IMR-90 (cell line): ENCODE measurements at regions not wholly inside any gene's neighbourhood (a gene's known extent, or its start where the extent isn't known, plus 50 kb on each side); places are given as distances from the start of the nearest gene placed in this dataset.

ENCODE experiments used
- ATAC-seq: fragments of 200-7000 bp; cut with Tn5 transposase; 2 replicates; pipeline ENCODE4 v1.9.1; 2020; ENCODE audit warnings: low read depth, mild to moderate bottlenecking, moderate library complexity
- BruUV-seq: library from RNA; stranded (reverse); fragments of 400-500 nt; replicated peaks from 2 replicates; lab custom pipeline; 2021; lab: Mats Ljungman, UMichigan
- CTCF ChIA-PET: fragments of 300-600 bp; formaldehyde crosslinking; extraction: SDS; loops from one replicate; lab custom pipeline; 2021; ENCODE audit warnings: antibody characterized with exemption; lab: Yijun Ruan, JAX
- POLR2A ChIA-PET: fragments of 300-600 bp; sonication (Branson Sonifier 250); formaldehyde crosslinking; loops from one replicate; lab custom pipeline; 2022; ENCODE audit warnings: antibody characterized with exemption; ENCODE audit not compliant: unreplicated experiment; lab: Charles Lee
- DNase-seq: peaks from one replicate; pipeline ENCODE4 v3.0.0; 2013
- H2AFZ ChIP-seq: replicated peaks from 2 replicates; pipeline ENCODE3; 2013; ENCODE audit warnings: low read length, mild to moderate bottlenecking; ENCODE audit not compliant: poor library complexity
- H2AK5ac ChIP-seq: 2 replicates; pipeline ENCODE4 v1.6.1; 2013; ENCODE audit warnings: low read depth, low read length, inconsistent platforms
- H2AK9ac ChIP-seq: replicated peaks from 2 replicates; pipeline ENCODE3; 2013; ENCODE audit warnings: mild to moderate bottlenecking, low read depth, low read length, moderate library complexity; ENCODE audit not compliant: poor library complexity
- H2BK120ac ChIP-seq: 2 replicates; pipeline ENCODE4 v1.6.1; 2013; ENCODE audit warnings: low read depth, low read length, inconsistent platforms
- H2BK15ac ChIP-seq: 3 replicates; pipeline ENCODE4 v1.6.1; 2013; ENCODE audit warnings: low read depth, low read length, inconsistent platforms
- H2BK20ac ChIP-seq: 2 replicates; pipeline ENCODE4 v1.6.1; 2013; ENCODE audit warnings: low read depth, mild to moderate bottlenecking, inconsistent platforms, low read length, moderate library complexity
- H2BK5ac ChIP-seq: 2 replicates; pipeline ENCODE4 v1.6.1; 2013; ENCODE audit warnings: mild to moderate bottlenecking, low read depth, low read length, inconsistent platforms; ENCODE audit not compliant: poor library complexity, severe bottlenecking
- H3K14ac ChIP-seq: replicated peaks from 2 replicates; pipeline ENCODE4 v1.6.1; 2013; ENCODE audit warnings: low read depth, low read length, inconsistent platforms
- H3K18ac ChIP-seq: 2 replicates; pipeline ENCODE4 v1.6.1; 2013; ENCODE audit warnings: low read depth, low read length, control low read depth
- H3K23ac ChIP-seq: 2 replicates; pipeline ENCODE4 v1.6.1; 2013; ENCODE audit warnings: low read depth, low read length, inconsistent platforms
- H3K27ac ChIP-seq: 2 replicates; pipeline ENCODE4 v1.5.1; 2013; ENCODE audit warnings: mild to moderate bottlenecking, control low read depth, low read length; ENCODE audit not compliant: insufficient read depth
- H3K27me3 ChIP-seq: 2 replicates; pipeline ENCODE4 v1.6.1; 2013; ENCODE audit warnings: low read length; ENCODE audit not compliant: control insufficient read depth, insufficient read depth
- H3K36me3 ChIP-seq: 2 replicates; pipeline ENCODE4 v1.6.1; 2013; ENCODE audit warnings: low read length, mixed read lengths; ENCODE audit not compliant: control insufficient read depth, insufficient read depth
- H3K4ac ChIP-seq: 2 replicates; pipeline ENCODE4 v1.6.1; 2013; ENCODE audit warnings: low read depth, low read length, inconsistent platforms
- H3K4me1 ChIP-seq: 2 replicates; pipeline ENCODE4 v1.6.1; 2013; ENCODE audit warnings: low read length, mixed read lengths; ENCODE audit not compliant: control insufficient read depth, insufficient read depth
- H3K4me2 ChIP-seq: 2 replicates; pipeline ENCODE4 v1.6.1; 2013; ENCODE audit warnings: low read depth, mild to moderate bottlenecking, control low read depth, low read length, moderate library complexity
- H3K4me3 ChIP-seq: 2 replicates; pipeline ENCODE4 v1.5.1; 2013; ENCODE audit warnings: low read depth, mild to moderate bottlenecking, control low read depth, low read length, moderate library complexity; ENCODE audit not compliant: insufficient read depth
- H3K56ac ChIP-seq: 2 replicates; pipeline ENCODE4 v1.6.1; 2013; ENCODE audit warnings: low read length, inconsistent platforms; ENCODE audit not compliant: insufficient read depth; ENCODE audit errors: extremely low read depth
- H3K79me1 ChIP-seq, 2 experiments: 2 replicates each; pipeline ENCODE4 v1.6.1; 2013; ENCODE audit warnings: low read length in 2 of 2, inconsistent platforms in 1 of 2, low read depth in 1 of 2
- H3K9ac ChIP-seq: 2 replicates; pipeline ENCODE4 v1.6.1; 2013; ENCODE audit warnings: low read depth, low read length, control low read depth
- H3K9me1 ChIP-seq: 2 replicates; pipeline ENCODE4 v1.6.1; 2013; ENCODE audit warnings: low read length, inconsistent platforms; ENCODE audit not compliant: insufficient read depth
- H3K9me3 ChIP-seq: 2 replicates; pipeline ENCODE4 v1.6.1; 2013; ENCODE audit warnings: low read length; ENCODE audit not compliant: control insufficient read depth, insufficient read depth
- H4K20me1 ChIP-seq: 2 replicates; pipeline ENCODE4 v1.6.1; 2013; ENCODE audit warnings: low read length, inconsistent platforms; ENCODE audit not compliant: insufficient read depth
- H4K5ac ChIP-seq: 2 replicates; pipeline ENCODE4 v1.6.1; 2013; ENCODE audit warnings: mild to moderate bottlenecking, low read depth, low read length, control low read depth
- H4K8ac ChIP-seq, 2 experiments: 2 replicates each; pipeline ENCODE4 v1.6.1; 2013; ENCODE audit warnings: low read depth in 2 of 2, low read length in 2 of 2, control low read depth in 1 of 2, inconsistent platforms in 1 of 2
- H4K91ac ChIP-seq: 2 replicates; pipeline ENCODE4 v1.6.1; 2013; ENCODE audit warnings: low read depth, low read length, inconsistent platforms; ENCODE audit not compliant: insufficient read depth
- FOS ChIP-seq: fragments of 150-350 bp; IDR thresholded peaks from 2 replicates; pipeline ENCODE4 v1.6.1; 2016; ENCODE audit warnings: low read depth, low read length
- MAZ ChIP-seq: IDR thresholded peaks from 2 replicates; pipeline ENCODE4 v1.6.1; 2012; ENCODE audit warnings: low read depth, mild to moderate bottlenecking, low read length, improper control_type of control experiment, moderate library complexity, borderline replicate concordance
- SMC3 ChIP-seq: fragments of 150-350 bp; IDR thresholded peaks from 2 replicates; pipeline ENCODE4 v1.6.1; 2016; ENCODE audit warnings: low read depth, mild to moderate bottlenecking, antibody characterized with exemption, low read length, moderate library complexity
- whole genome bisulfite sequencing, 2 experiments: methylation state at CpG; one replicate each; pipeline versions ENCODE4 v1.1.5 to v1.1.7; 2013; ENCODE audit warnings: missing lambda C conversion rate in 2 of 2; ENCODE audit not compliant: insufficient read length in 1 of 2; ENCODE audit errors: extremely low coverage in 2 of 2; 5-methylcytosine and 5-hydroxymethylcytosine counted together
- dilution Hi-C: fragments of 300-500 bp; cut with HindIII; formaldehyde crosslinking; loops from one replicate; pipeline ENCODE4 v1.14.3; 2018; ENCODE audit warnings: low sequenced_read_pairs; ENCODE audit not compliant: unreplicated experiment
- in situ Hi-C: fragments of 300-500 bp; cut with MboI; formaldehyde crosslinking; loops from 3 replicates; pipeline ENCODE4 v1.14.3; 2019; ENCODE audit warnings: low sequenced_read_pairs, inconsistent platforms, mixed read lengths
- intact Hi-C: fragments of 100-400 bp; cut with micrococcal nuclease; formaldehyde crosslinking; loops from 2 replicates; pipeline ENCODE4 v1.10.0; 2022

DNA sequence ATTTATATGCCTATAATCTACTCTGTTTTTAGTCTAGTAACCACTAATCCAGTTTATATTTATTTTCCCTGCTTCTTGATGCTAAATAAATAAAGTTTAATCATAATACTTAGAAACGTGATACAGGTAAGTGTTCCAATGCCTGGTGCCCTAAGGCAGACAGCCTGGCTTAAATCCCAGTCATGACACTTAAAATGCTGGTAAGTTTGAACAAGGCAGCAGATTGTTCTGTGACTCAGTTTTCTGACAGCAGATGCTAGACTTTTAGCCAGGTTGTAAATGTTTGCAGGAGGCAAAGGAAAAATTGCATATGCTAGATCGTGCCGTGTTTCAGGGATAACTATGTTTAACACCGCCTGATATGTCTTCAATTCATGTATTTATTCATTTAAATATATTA lies 2661.6 kb downstream of the PCDH7 start:
- no peaks in the 10 kb centered on the region for H3K79me1 ChIP-seq
- TF ChIP-seq SMC3, result no peak
- no peak for TF ChIP-seq FOS
- no peak for TF ChIP-seq MAZ
- no peak overlapping the region for H3K14ac ChIP-seq
- H3K23ac ChIP-seq, result no peak overlapping the region
- DNase-seq, result no peak
- H3K18ac ChIP-seq, result no peak overlapping the region
- peaks cover 8% of the 10 kb centered on the region for H3K9me3 ChIP-seq
- in situ Hi-C loops (no loop called here), dilution Hi-C loops (no loop called here), intact Hi-C loops (no loop called here)
- POLR2A ChIA-PET, result no interaction called here
- no peaks in the 10 kb centered on the region for H3K9me1 ChIP-seq
- no peak overlapping the region for H2BK120ac ChIP-seq
- no peaks in the 10 kb centered on the region for H4K20me1 ChIP-seq
- no peak overlapping the region for H2BK15ac ChIP-seq
- no peaks in the 10 kb centered on the region for H3K36me3 ChIP-seq
- no peaks in the 10 kb centered on the region for H3K27me3 ChIP-seq
- no peaks in the 10 kb centered on the region for H3K4me1 ChIP-seq
- no peak overlapping the region for H3K56ac ChIP-seq
- no peak overlapping the region for H3K27ac ChIP-seq
- no peak overlapping the region for H2BK20ac ChIP-seq
- H4K5ac ChIP-seq, result no peak overlapping the region
- H3K4me3 ChIP-seq, result no peak overlapping the region
- no peak for ATAC-seq
- H3K4me2 ChIP-seq, result no peak overlapping the region
- H4K91ac ChIP-seq, result no peak overlapping the region
- H2AFZ ChIP-seq, result no peak overlapping the region
- H2AK9ac ChIP-seq, result no peak overlapping the region
- H2AK5ac ChIP-seq, result no peak overlapping the region
- CTCF ChIA-PET, result interaction anchor here (0.9 kb wide), 1 partner anchor 922 kb away, joined by 3 read pairs; no protein-coding TSS in a partner anchor
- H4K8ac ChIP-seq, result no peak overlapping the region
- H3K9ac ChIP-seq, result no peak overlapping the region
- WGBS, 2 experiments, result no CpG with 5 or more reads among the region's 4 CpGs
- H3K4ac ChIP-seq, result no peak overlapping the region
- no peak overlapping the region for H2BK5ac ChIP-seq
- BruUV-seq, result no TSS peak
